ENCODE measurements at regions not wholly inside any gene's neighbourhood (a gene's known extent, or its start where the extent isn't known, plus 50 kb on each side); places are given as distances from the start of the nearest gene placed in this dataset.

DNA sequence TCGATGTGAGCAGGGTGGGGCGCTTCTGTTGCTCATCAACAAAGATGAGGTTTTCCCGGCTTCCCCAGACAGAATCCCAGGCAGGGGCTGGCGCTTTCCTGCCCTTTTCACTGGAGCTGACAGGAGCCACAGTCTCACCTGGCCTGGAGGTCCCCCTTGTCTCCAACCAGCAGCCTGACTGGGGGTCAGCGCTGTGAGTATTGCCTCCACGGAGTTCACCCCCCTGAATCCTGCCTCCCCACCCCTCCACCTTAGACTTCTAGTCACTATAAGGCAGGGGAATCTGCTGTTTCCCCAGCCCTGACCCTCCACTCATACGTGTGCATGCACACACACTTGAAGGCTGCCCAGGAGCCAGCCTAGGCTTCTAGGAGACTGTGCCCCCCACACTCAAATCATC is 58.8 kb upstream of the LYVE1 start:
- no peak for FAIRE-seq
- intact Hi-C loops (cut with micrococcal nuclease), result loop anchor here (10.0 kb wide), 1 partner anchor 212 kb away; no protein-coding TSS in a partner anchor

More for the DNA sequence above, 58.8 kb upstream of the LYVE1 start:
- ChIA-PET POLR2A (interaction anchor here (0.9 kb wide), 1 partner anchor 22 kb away, joined by 3 read pairs; no protein-coding TSS in a partner anchor), CTCF (ENCODE audit: low intra/inter-chr PET ratio) (no interaction called here)
- TF ChIP-seq ZBTB5 (IDR thresholded peaks at IDR 0.05), result no peak
- TF ChIP-seq FOXJ3 (CRISPR knock-in tag; IDR thresholded peaks at IDR 0.05), result no peak
- no peak for TF ChIP-seq ZKSCAN3 (CRISPR knock-in tag; IDR thresholded peaks at IDR 0.05)
- TF ChIP-seq ESRRB (CRISPR knock-in tag; IDR thresholded peaks at IDR 0.05; ENCODE audit: borderline replicate concordance), result no peak
- no peak for TF ChIP-seq ZNF316 (IDR thresholded peaks at IDR 0.05)
- TF ChIP-seq ZNF263 (CRISPR knock-in tag; IDR thresholded peaks at IDR 0.05; ENCODE audit: borderline replicate concordance), result no peak
- TF ChIP-seq NR1H2 (CRISPR knock-in tag; IDR thresholded peaks at IDR 0.05), result no peak
- TF ChIP-seq BDP1 (IDR thresholded peaks at IDR 0.05; ENCODE audit: insufficient read depth, insufficient read length), result no peak
- no peak for TF ChIP-seq FOXA1 (IDR thresholded peaks at IDR 0.05; ENCODE audit: borderline replicate concordance)
- TF ChIP-seq RUNX1 (IDR thresholded peaks at IDR 0.05; ENCODE audit: low read depth), result no peak
- no peak for TF ChIP-seq ZNF175 (CRISPR knock-in tag; IDR thresholded peaks at IDR 0.05; ENCODE audit: low read depth)
- DNase-seq (ENCODE audit: extremely low read depth in 1 of 4, low spot score in 3 of 4) (no peak), ATAC-seq (no peak)
- Histone ChIP-seq H4K20me1 (replicated peaks; ENCODE audit: control insufficient read depth, insufficient read depth, low read length) (no peaks in the 10 kb centered on the region), H3K9me3 (replicated peaks; ENCODE audit: control insufficient read depth, insufficient read depth, low read depth, low read length) (no peaks in the 10 kb centered on the region), H3K9me1 (ENCODE audit: control insufficient read depth, insufficient read depth, low read length) (no peaks in the 10 kb centered on the region), H3K79me2 (ENCODE audit: control insufficient read depth, insufficient read depth, low read length) (no peaks in the 10 kb centered on the region), H3K9ac (ENCODE audit: insufficient read depth in 1 of 2, low read depth in 2 of 2, low read length in 2 of 2) (0 out of 4 replicates have a peak overlapping the region, but pooled peaks of 1 of the 2 experiments have one; percentile 45), H3K27me3 (ENCODE audit: control insufficient read depth in 2 of 2, insufficient read depth in 2 of 2, low read length in 2 of 2) (no peaks in the 10 kb centered on the region; a peak in 1 of 5 replicates), H3K27ac (ENCODE audit: extremely low read depth, low read depth, low read length) (no peak overlapping the region), H3K36me3 (ENCODE audit: control insufficient read depth, insufficient read depth, low read length) (no peaks in the 10 kb centered on the region), H3K4me3 (no peak overlapping the region), H3K4me1 (replicated peaks in 1 of 2; ENCODE audit: control insufficient read depth in 2 of 2, insufficient read depth in 2 of 2, low read length in 2 of 2) (peaks cover 9 to 13% of the 10 kb centered on the region in 2 experiments; a peak in 4 of 5 replicates), H3K4me2 (ENCODE audit: insufficient read depth, low read length) (no peak overlapping the region), H2AFZ (ENCODE audit: low read depth, low read length) (no peak overlapping the region)
- 43% methylated on average over 7 of the region's 7 CpGs for WGBS (ENCODE audit: insufficient coverage, low coverage, missing lambda C conversion rate)
- BruUV-seq (replicated peaks), result no TSS peak
- in situ Hi-C loops (cut with MboI), result no loop called here
